Sigmoid colon (tissue), 6 donors: ENCODE measurements at regions not wholly inside any gene's neighbourhood (a gene's known extent, or its start where the extent isn't known, plus 50 kb on each side); places are given as distances from the start of the nearest gene placed in this dataset.
"Not testable (repeated sequence)": the region's sequence is repeated elsewhere in the genome, so short reads cannot be mapped to it uniquely, and the experiment has no call there.

Experiments used
- DNase-seq: peaks from one replicate; pipeline ENCODE4 v3.0.0-alpha.2; 2019
- H3K27ac ChIP-seq, 4 donors: fragments of 200-600 bp; sonication (generic); one replicate each; pipeline ENCODE4 v1.5.1; 2016 to 2019; ENCODE audit warnings: mild to moderate bottlenecking in 1 of 4
- H3K27me3 ChIP-seq, 3 donors: fragments of 200-600 bp; sonication (generic); one replicate each; pipeline ENCODE4 v1.5.1; 2019; ENCODE audit warnings: mild to moderate bottlenecking in 1 of 3
- H3K36me3 ChIP-seq, 4 donors: fragments of 200-600 bp; sonication (generic); one replicate each; pipeline ENCODE4 v1.5.1; 2016 to 2019
- H3K4me1 ChIP-seq, 4 donors: fragments of 200-600 bp; sonication (generic); one replicate each; pipeline ENCODE4 v1.5.1; 2017 to 2019
- H3K4me3 ChIP-seq, 4 donors: fragments of 200-600 bp; sonication (generic); one replicate each; pipeline ENCODE4 v1.5.1; 2017 to 2019; ENCODE audit warnings: mild to moderate bottlenecking in 2 of 4, moderate library complexity in 1 of 4
- H3K9me3 ChIP-seq, 4 donors: fragments of 200-600 bp in 3 of 4; sonication (generic) in 3 of 4; one replicate each; pipeline versions ENCODE4 v1.5.1 to v1.6.1; 2013 to 2019
- CTCF ChIP-seq, 4 experiments: fragments of 450-650 bp in 3 of 4; fragments of 200-600 bp in 1 of 4; IDR thresholded peaks; one replicate each; pipeline ENCODE4 v1.5.1; 2016 to 2019; ENCODE audit warnings: antibody characterized with exemption in 4 of 4, mild to moderate bottlenecking in 3 of 4, moderate library complexity in 2 of 4
- EP300 ChIP-seq, 4 donors: sonication (generic); formaldehyde crosslinking; IDR thresholded peaks; one replicate each; pipeline ENCODE4 v1.6.1; 2017; ENCODE audit warnings: antibody characterized with exemption in 4 of 4
- POLR2A ChIP-seq, 2 donors: fragments of 450-650 bp; IDR thresholded peaks; one replicate each; pipeline ENCODE4 v1.6.1; 2016; ENCODE audit warnings: antibody characterized with exemption in 2 of 2, mild to moderate bottlenecking in 2 of 2, moderate library complexity in 2 of 2
- POLR2AphosphoS5 ChIP-seq, 4 donors: sonication (generic); formaldehyde crosslinking; IDR thresholded peaks; one replicate each; pipeline ENCODE4 v1.6.1; 2017; ENCODE audit warnings: antibody characterized with exemption in 4 of 4
- WGBS, 2 donors: extraction: QIAGEN DNeasy Blood & Tissue Kit; methylation state at CpG; one replicate each; pipeline ENCODE4 v1.1.7; 2013; 5-methylcytosine and 5-hydroxymethylcytosine counted together
- intact Hi-C: fragments of 100-400 bp; cut with DNase I; formaldehyde crosslinking; loops from one replicate; pipeline ENCODE4 v1.15.1; 2023
- donor health status: healthy with polysubstance abuse.
- donor health status: healthy.

GRCh38 chr9:20236676-20237075 lies 385.6 kb downstream of the MLLT3 start:
- Histone ChIP-seq H3K4me1 (no peaks in the 10 kb centered on the region), H3K27me3 (no peaks in the 10 kb centered on the region), H3K27ac (no peak overlapping the region), H3K9me3 (peaks cover 0 to 4% (median 0%) of the 10 kb centered on the region in 4 donors), H3K4me3 (no peak overlapping the region), H3K36me3 (no peaks in the 10 kb centered on the region)
- no peak for TF ChIP-seq POLR2AphosphoS5 (IDR thresholded peaks at IDR 0.05)
- TF ChIP-seq CTCF (IDR thresholded peaks at IDR 0.05), result no peak
- no peak for TF ChIP-seq POLR2A (IDR thresholded peaks at IDR 0.05)
- no peak for TF ChIP-seq EP300 (IDR thresholded peaks at IDR 0.05)
- intact Hi-C loops, result no loop called here
- 73 to 81% methylated on average over 4 of the region's 4 CpGs for WGBS, 2 donors
- no peak for DNase-seq

GRCh38 chr9:20235206-20235605 lies 387.1 kb downstream of the MLLT3 start:
- H3K9me3 ChIP-seq, H3K4me1 ChIP-seq, H3K27me3 ChIP-seq, intact Hi-C loops, DNase-seq, H3K27ac ChIP-seq, H3K36me3 ChIP-seq, H3K4me3 ChIP-seq: not testable (repeated sequence)
- WGBS, 2 donors, result 89 to 96% methylated on average over 11 of the region's 11 CpGs

- 92% methylated on average over 2 of the region's 2 CpGs for WGBS, 2 donors
- no peaks in the 10 kb centered on the region for H3K27me3 ChIP-seq
- intact Hi-C loops, result no loop called here
- H3K9me3 ChIP-seq, result no peaks in the 10 kb centered on the region
- DNase-seq, result no peak
- no peak overlapping the region for H3K4me3 ChIP-seq
- no peaks in the 10 kb centered on the region for H3K4me1 ChIP-seq
- H3K36me3 ChIP-seq, result no peaks in the 10 kb centered on the region
- TF ChIP-seq CTCF (IDR thresholded peaks at IDR 0.05), result no peak
- no peak for TF ChIP-seq EP300 (IDR thresholded peaks at IDR 0.05)
- TF ChIP-seq POLR2A (IDR thresholded peaks at IDR 0.05), result no peak
- TF ChIP-seq POLR2AphosphoS5 (IDR thresholded peaks at IDR 0.05), result no peak
- H3K27ac ChIP-seq, result no peak overlapping the region
Measured at GRCh38 chr9:20228096-20228495, 394.2 kb downstream of the MLLT3 start.

GRCh38 chr9:20227166-20227874 lies 395.0 kb downstream of the MLLT3 start:
- Histone ChIP-seq H3K36me3 (no peaks in the 10 kb centered on the region), H3K4me1 (no peaks in the 10 kb centered on the region), H3K27ac (no peak overlapping the region), H3K9me3 (no peaks in the 10 kb centered on the region), H3K27me3 (no peaks in the 10 kb centered on the region), H3K4me3 (no peak overlapping the region)
- DNase-seq, result no peak
- WGBS, 2 donors, result 45 to 46% methylated on average over 2 of the region's 2 CpGs
- intact Hi-C loops, result no loop called here
- no peak for TF ChIP-seq POLR2A (IDR thresholded peaks at IDR 0.05)
- TF ChIP-seq CTCF (IDR thresholded peaks at IDR 0.05), result no peak
- no peak for TF ChIP-seq POLR2AphosphoS5 (IDR thresholded peaks at IDR 0.05)
- no peak for TF ChIP-seq EP300 (IDR thresholded peaks at IDR 0.05)

- no peaks in the 10 kb centered on the region for H3K9me3 ChIP-seq
- no peaks in the 10 kb centered on the region for H3K36me3 ChIP-seq
- TF ChIP-seq EP300 (IDR thresholded peaks at IDR 0.05), result no peak
- no peak for TF ChIP-seq POLR2AphosphoS5 (IDR thresholded peaks at IDR 0.05)
- TF ChIP-seq CTCF (IDR thresholded peaks at IDR 0.05), result no peak
- no peak for TF ChIP-seq POLR2A (IDR thresholded peaks at IDR 0.05)
- intact Hi-C loops, result no loop called here
- WGBS, 2 donors, result 75 to 84% methylated on average over 5 of the region's 5 CpGs
- H3K27ac ChIP-seq, result no peak overlapping the region
- DNase-seq, result no peak
- no peak overlapping the region for H3K4me3 ChIP-seq
- no peaks in the 10 kb centered on the region for H3K27me3 ChIP-seq
- H3K4me1 ChIP-seq, result no peaks in the 10 kb centered on the region
Measured at GRCh38 chr9:20226345-20226744, 396.0 kb downstream of the MLLT3 start.
